ENCODE measurements at regions not wholly inside any gene's neighbourhood (a gene's known extent, or its start where the extent isn't known, plus 50 kb on each side); places are given as distances from the start of the nearest gene placed in this dataset.

- Histone ChIP-seq H3K36me3 (no peaks in the 10 kb centered on the region), H3K27me3 (peaks cover 0 to 62% (median 24%) of the 10 kb centered on the region in 9 donors), H3K4me3 (peak overlapping the region in 1 of 12 donors; percentile 60), H3K27ac (no peak overlapping the region), H3K4me1 (peaks cover 0 to 28% (median 12%) of the 10 kb centered on the region in 12 donors), H3K9me3 (no peaks in the 10 kb centered on the region)
- DNase-seq, result no peak
- WGBS, 4 donors, result 27 to 49% (median 46%) methylated on average over 4 of the region's 4 CpGs
- TF ChIP-seq CTCF (IDR thresholded peaks at IDR 0.05), result no peak
- no peak for TF ChIP-seq POLR2A (IDR thresholded peaks at IDR 0.05)
- ATAC-seq, result no peak
- intact Hi-C loops (cut with DNase I), result loop anchor here in 5 of 10 donors (5.0 to 10.0 kb wide), 5 partner anchors 33 to 245 kb away; a partner anchor contains a TSS
Observed at GRCh38 chr6:26269531-26270485, 95.2 kb upstream of the BTN3A2 start.

- peaks cover 0 to 69% (median 24%) of the 10 kb centered on the region in 9 donors for H3K27me3 ChIP-seq
- no peak for DNase-seq
- peak overlapping the region in 2 of 12 donors; percentile 60 to 66 for H3K4me3 ChIP-seq
- no peaks in the 10 kb centered on the region for H3K9me3 ChIP-seq
- ATAC-seq, result no peak
- TF ChIP-seq CTCF (IDR thresholded peaks at IDR 0.05) (no peak), POLR2A (IDR thresholded peaks at IDR 0.05) (no peak)
- peak overlapping the region in 1 of 12 donors; percentile 84 for H3K27ac ChIP-seq
- no peaks in the 10 kb centered on the region for H3K36me3 ChIP-seq
- intact Hi-C loops (cut with DNase I), result loop anchor here in 5 of 10 donors (5.0 to 10.0 kb wide), 5 partner anchors 33 to 246 kb away; a partner anchor contains a TSS
- 24 to 33% (median 30%) methylated on average over 10 of the region's 10 CpGs for WGBS, 4 donors
- peaks cover 0 to 28% (median 12%) of the 10 kb centered on the region in 12 donors for H3K4me1 ChIP-seq
Observed at GRCh38 chr6:26270486-26270861, 94.5 kb upstream of the BTN3A2 start.

GRCh38 chr6:26270903-26271667, 93.9 kb upstream of the BTN3A2 start:
- ATAC-seq (peak in 3 of 4 donors; percentile 50 to 65 (median 59)), DNase-seq (peak in 4 of 5 donors; percentile 33 to 67 (median 62))
- H3K27me3 ChIP-seq, result peaks cover 0 to 75% (median 24%) of the 10 kb centered on the region in 9 donors
- intact Hi-C loops (cut with DNase I), result loop anchor here in 5 of 10 donors (5.0 to 10.0 kb wide), 5 partner anchors 34 to 246 kb away; a partner anchor contains a TSS
- 3 to 5% (median 4%) methylated on average over 21 to 49 of the region's 49 CpGs for WGBS, 4 donors
- no peak for TF ChIP-seq CTCF (IDR thresholded peaks at IDR 0.05)
- TF ChIP-seq POLR2A (IDR thresholded peaks at IDR 0.05), result no peak
- peak overlapping the region in 11 of 12 donors; percentile 10 to 66 (median 52) for H3K4me3 ChIP-seq
- H3K36me3 ChIP-seq, result no peaks in the 10 kb centered on the region
- peak overlapping the region in 10 of 12 donors; percentile 14 to 84 (median 72) for H3K27ac ChIP-seq
- H3K9me3 ChIP-seq, result no peaks in the 10 kb centered on the region
- H3K4me1 ChIP-seq, result peaks cover 0 to 28% (median 12%) of the 10 kb centered on the region in 12 donors
